Thyroid gland (tissue), 4 donors: ENCODE measurements at regions not wholly inside any gene's neighbourhood (a gene's known extent, or its start where the extent isn't known, plus 50 kb on each side); places are given as distances from the start of the nearest gene placed in this dataset.
"Not testable (repeated sequence)": the region's sequence is repeated elsewhere in the genome, so short reads cannot be mapped to it uniquely, and the experiment has no call there.

Experiments
- DNase-seq, 2 donors: peaks; one replicate each; pipeline ENCODE4 v3.0.0-alpha.2; 2019
- H3K27ac ChIP-seq, 3 donors: fragments of 200-600 bp; sonication (generic); 1 replicate in 2 of 3; 2 replicates in 1 of 3; pipeline ENCODE4 v1.5.1; 2016 to 2019; ENCODE audit warnings: mild to moderate bottlenecking in 1 of 3, moderate library complexity in 1 of 3
- H3K27me3 ChIP-seq: fragments of 200-600 bp; sonication (generic); one replicate; pipeline ENCODE4 v1.5.1; 2019
- H3K36me3 ChIP-seq, 2 donors: fragments of 200-600 bp; sonication (generic); one replicate each; pipeline ENCODE4 v1.5.1; 2016 to 2019
- H3K4me1 ChIP-seq, 2 donors: fragments of 200-600 bp; sonication (generic); one replicate each; pipeline ENCODE4 v1.5.1; 2017 to 2019
- H3K4me3 ChIP-seq, 3 donors: fragments of 200-600 bp; sonication (generic); replicated peaks in 1 of 3; 1 replicate in 2 of 3; 2 replicates in 1 of 3; pipeline ENCODE4 v1.5.1; 2016; ENCODE audit warnings: mild to moderate bottlenecking in 1 of 3
- H3K9me3 ChIP-seq: fragments of 200-600 bp; sonication (generic); one replicate; pipeline ENCODE4 v1.5.1; 2017
- POLR2A ChIP-seq, 2 donors: fragments of 450-650 bp; IDR thresholded peaks; one replicate each; pipeline ENCODE4 v1.6.1; 2017; ENCODE audit warnings: antibody characterized with exemption in 2 of 2, mild to moderate bottlenecking in 2 of 2, moderate library complexity in 1 of 2
- WGBS, 2 donors: methylation state at CpG; one replicate each; pipeline ENCODE4 v1.1.5; 2017; 5-methylcytosine and 5-hydroxymethylcytosine counted together
- intact Hi-C: fragments of 100-400 bp; cut with DNase I; formaldehyde crosslinking; loops from one replicate; pipeline ENCODE4 v1.15.1; 2023
- TF ChIP-seq, protein P1 (sequence below), 6 experiments: fragments of 200-600 bp in 3 of 6; fragments of 450-650 bp in 3 of 6; sonication (generic) in 3 of 6; IDR thresholded peaks; one replicate each; pipeline ENCODE4 v1.5.1; 2016 to 2019; ENCODE audit warnings: antibody characterized with exemption in 6 of 6, mild to moderate bottlenecking in 2 of 6, inconsistent platforms in 1 of 6, moderate library complexity in 1 of 6

DNA sequence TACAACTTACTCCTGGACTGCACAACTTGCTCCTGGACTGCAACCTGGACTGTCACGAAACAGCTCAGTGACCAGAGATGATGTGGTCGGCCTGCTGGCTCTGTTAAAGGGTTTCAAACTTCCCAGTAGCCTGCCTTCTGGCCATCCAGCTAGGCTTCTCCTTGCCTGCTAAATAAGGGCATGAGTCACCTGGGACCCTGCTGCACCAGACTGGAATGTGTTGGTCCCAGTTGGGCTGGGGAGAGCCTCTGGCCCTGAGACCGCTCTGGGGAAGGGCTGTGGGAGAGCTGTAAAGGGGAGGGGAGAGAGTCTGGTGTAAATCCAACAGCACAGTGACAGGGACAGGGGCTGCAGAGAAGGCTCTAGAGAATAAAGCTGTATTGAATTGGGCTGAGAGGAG is 165.8 kb downstream of the VSIG4 start:
- H3K4me1 ChIP-seq: no peaks in the 10 kb centered on the region
- no peak overlapping the region for H3K4me3 ChIP-seq
- intact Hi-C loops: no loop called here
- DNase-seq: no peak
- 79 to 83% methylated on average over 1 to 2 of the region's 3 CpGs for WGBS, 2 donors
- no peaks in the 10 kb centered on the region for H3K9me3 ChIP-seq
- H3K27ac ChIP-seq: no peak overlapping the region
- no peaks in the 10 kb centered on the region for H3K27me3 ChIP-seq
- no peaks in the 10 kb centered on the region for H3K36me3 ChIP-seq
- TF ChIP-seq, protein P1, sequence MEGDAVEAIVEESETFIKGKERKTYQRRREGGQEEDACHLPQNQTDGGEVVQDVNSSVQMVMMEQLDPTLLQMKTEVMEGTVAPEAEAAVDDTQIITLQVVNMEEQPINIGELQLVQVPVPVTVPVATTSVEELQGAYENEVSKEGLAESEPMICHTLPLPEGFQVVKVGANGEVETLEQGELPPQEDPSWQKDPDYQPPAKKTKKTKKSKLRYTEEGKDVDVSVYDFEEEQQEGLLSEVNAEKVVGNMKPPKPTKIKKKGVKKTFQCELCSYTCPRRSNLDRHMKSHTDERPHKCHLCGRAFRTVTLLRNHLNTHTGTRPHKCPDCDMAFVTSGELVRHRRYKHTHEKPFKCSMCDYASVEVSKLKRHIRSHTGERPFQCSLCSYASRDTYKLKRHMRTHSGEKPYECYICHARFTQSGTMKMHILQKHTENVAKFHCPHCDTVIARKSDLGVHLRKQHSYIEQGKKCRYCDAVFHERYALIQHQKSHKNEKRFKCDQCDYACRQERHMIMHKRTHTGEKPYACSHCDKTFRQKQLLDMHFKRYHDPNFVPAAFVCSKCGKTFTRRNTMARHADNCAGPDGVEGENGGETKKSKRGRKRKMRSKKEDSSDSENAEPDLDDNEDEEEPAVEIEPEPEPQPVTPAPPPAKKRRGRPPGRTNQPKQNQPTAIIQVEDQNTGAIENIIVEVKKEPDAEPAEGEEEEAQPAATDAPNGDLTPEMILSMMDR (IDR thresholded peaks at IDR 0.05): no peak
- TF ChIP-seq POLR2A (IDR thresholded peaks at IDR 0.05): no peak

DNA sequence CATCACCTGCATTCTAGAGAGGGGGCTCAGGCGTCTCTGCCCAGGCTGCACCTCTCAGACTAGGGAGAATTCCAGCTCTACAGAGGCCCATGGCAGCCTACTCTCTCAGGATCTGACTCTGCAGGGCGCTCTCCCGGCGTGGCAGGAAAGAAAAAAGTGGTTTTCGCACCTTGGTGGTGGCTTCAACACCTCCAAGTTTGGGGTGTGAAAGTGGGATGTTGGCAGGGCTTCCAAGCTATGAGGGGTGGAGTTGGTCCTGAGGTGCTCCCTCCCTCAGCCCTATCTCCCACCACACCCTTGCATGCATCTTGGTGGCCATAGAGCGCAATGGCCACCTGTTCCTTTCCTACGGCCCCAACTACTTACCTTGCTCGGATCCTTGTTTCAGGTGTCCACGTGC is 166.5 kb downstream of the VSIG4 start:
- H3K9me3 ChIP-seq: no peaks in the 10 kb centered on the region
- no peak for DNase-seq
- H3K27me3 ChIP-seq: no peaks in the 10 kb centered on the region
- no peak overlapping the region for H3K27ac ChIP-seq
- intact Hi-C loops: no loop called here
- no peaks in the 10 kb centered on the region for H3K4me1 ChIP-seq
- no peaks in the 10 kb centered on the region for H3K36me3 ChIP-seq
- no peak for TF ChIP-seq POLR2A (IDR thresholded peaks at IDR 0.05)
- TF ChIP-seq, protein P1 (IDR thresholded peaks at IDR 0.05): no peak
- 91 to 95% methylated on average over 4 to 9 of the region's 9 CpGs for WGBS, 2 donors
- H3K4me3 ChIP-seq: no peak overlapping the region

DNA sequence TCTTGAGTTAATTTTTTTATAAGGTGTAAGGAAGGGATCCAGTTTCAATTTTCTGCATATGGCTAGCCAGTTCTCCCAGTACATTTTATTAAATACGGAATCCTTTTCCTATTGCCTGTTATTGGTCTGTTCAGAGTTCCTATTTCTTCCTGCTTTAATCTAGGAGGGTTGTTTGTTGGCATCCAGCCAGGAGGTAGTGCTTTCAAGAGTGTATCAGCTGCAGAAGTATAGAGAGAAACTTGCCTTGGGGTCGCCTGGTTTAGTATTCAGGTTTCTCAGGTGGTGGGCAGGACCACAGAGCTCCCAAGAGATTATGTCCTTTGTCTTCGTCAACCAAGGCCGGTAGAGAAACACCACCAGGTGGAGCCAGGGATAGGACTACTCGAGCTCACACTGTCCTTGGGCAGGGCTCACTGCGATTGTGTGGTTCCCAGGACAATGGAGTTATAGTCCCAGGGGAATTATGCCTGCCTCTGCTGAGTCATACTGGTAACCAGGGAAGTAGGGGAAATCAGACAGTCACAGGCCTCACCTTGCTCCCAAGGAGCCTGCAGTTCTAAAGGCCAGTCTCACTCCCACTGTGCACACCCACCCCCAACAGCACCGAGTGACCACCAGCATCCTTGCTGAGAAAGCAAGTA is 168.1 kb downstream of the VSIG4 start:
- H3K4me1 ChIP-seq: no peaks in the 10 kb centered on the region
- intact Hi-C loops: no loop called here
- H3K9me3 ChIP-seq: no peaks in the 10 kb centered on the region
- WGBS, 2 donors: 92 to 94% methylated on average over 1 to 3 of the region's 7 CpGs
- no peak overlapping the region for H3K27ac ChIP-seq
- H3K36me3 ChIP-seq: no peaks in the 10 kb centered on the region
- no peaks in the 10 kb centered on the region for H3K27me3 ChIP-seq
- no peak for DNase-seq
- no peak overlapping the region for H3K4me3 ChIP-seq
- TF ChIP-seq, protein P1 (IDR thresholded peaks at IDR 0.05): no peak
- no peak for TF ChIP-seq POLR2A (IDR thresholded peaks at IDR 0.05)

DNA sequence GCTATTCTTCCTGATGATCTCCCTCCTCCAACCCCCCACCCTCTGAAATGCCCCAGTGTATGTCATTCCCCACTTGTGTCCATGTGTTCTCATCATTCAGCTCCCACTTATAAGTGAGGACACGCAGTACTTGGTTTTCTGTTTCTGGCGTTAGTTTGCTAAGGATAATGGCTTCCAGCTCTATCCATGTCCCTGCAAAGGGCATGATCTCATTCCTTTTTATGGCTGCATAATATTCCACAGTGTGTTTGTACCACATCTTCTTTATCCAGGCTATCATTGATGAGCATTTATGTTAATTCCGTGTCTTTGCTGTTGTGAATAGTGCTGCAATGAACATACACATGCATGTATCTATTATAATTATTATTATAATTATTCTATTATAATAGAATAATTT is 169.3 kb downstream of the VSIG4 start:
- 91 to 97% methylated on average over 3 of the region's 3 CpGs for WGBS, 2 donors
- H3K4me3 ChIP-seq, H3K36me3 ChIP-seq, H3K27me3 ChIP-seq, DNase-seq, H3K9me3 ChIP-seq, H3K27ac ChIP-seq, intact Hi-C loops, H3K4me1 ChIP-seq: not testable (repeated sequence)

DNA sequence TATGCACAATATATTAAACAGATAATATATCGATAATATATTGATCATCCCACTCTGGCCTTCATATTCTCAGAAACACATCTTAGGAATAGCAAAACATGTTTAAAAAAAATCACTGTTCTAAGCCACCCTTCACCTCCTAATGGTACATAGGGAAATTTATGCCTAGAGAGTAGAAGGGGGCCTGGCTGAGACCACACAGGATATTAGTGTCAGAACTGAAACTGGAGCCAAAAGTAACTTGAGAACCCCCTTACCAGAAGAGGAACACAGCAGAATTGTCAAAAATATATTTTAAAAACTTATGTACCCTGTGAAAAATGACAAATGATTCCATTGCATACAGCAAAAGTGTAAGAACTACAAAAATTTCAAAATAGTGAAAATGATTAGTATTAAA is 173.1 kb downstream of the VSIG4 start:
- DNase-seq: no peak

More for the DNA sequence above, 173.1 kb downstream of the VSIG4 start:
- H3K27ac ChIP-seq: no peak overlapping the region
- WGBS, 2 donors: 97 to 100% methylated on average over 1 of the region's 1 CpG
- H3K4me3 ChIP-seq: no peak overlapping the region
- H3K4me1 ChIP-seq: no peaks in the 10 kb centered on the region
- H3K36me3 ChIP-seq: no peaks in the 10 kb centered on the region
- H3K27me3 ChIP-seq: no peaks in the 10 kb centered on the region
- intact Hi-C loops: no loop called here
- no peaks in the 10 kb centered on the region for H3K9me3 ChIP-seq
- TF ChIP-seq, protein P1 (IDR thresholded peaks at IDR 0.05): no peak
- TF ChIP-seq POLR2A (IDR thresholded peaks at IDR 0.05): no peak
